Memory B cell (primary cell): ENCODE measurements at regions not wholly inside any gene's neighbourhood (a gene's known extent, or its start where the extent isn't known, plus 50 kb on each side); places are given as distances from the start of the nearest gene placed in this dataset.
"Not testable (repeated sequence)": the region's sequence is repeated elsewhere in the genome, so short reads cannot be mapped to it uniquely, and the experiment has no call there.

Experiments
- ATAC-seq: fragments of 150-1000 bp; cut with Tn5 transposase; 2 replicates; pipeline ENCODE4 v1.10.0; 2021; ENCODE audit warnings: low read depth, mild to moderate bottlenecking, moderate library complexity
- DNase-seq, 2 donors: peaks; one replicate each; pipeline ENCODE4 v3.0.0; 2022; ENCODE audit warnings: low spot score in 2 of 2
- H3K27ac Mint-ChIP-seq: one replicate; pipeline ENCODE4 v1.8.0; 2022; ENCODE audit warnings: mild to moderate bottlenecking, moderate library complexity, mixed read lengths
- H3K27me3 Mint-ChIP-seq: one replicate; pipeline ENCODE4 v1.8.0; 2022; ENCODE audit warnings: mixed read lengths
- H3K36me3 Mint-ChIP-seq: one replicate; pipeline ENCODE4 v1.8.0; 2022; ENCODE audit warnings: mild to moderate bottlenecking, mixed read lengths
- H3K4me1 Mint-ChIP-seq: one replicate; pipeline ENCODE4 v1.8.0; 2022; ENCODE audit warnings: mixed read lengths
- H3K4me3 Mint-ChIP-seq: one replicate; pipeline ENCODE4 v1.8.0; 2022; ENCODE audit warnings: mild to moderate bottlenecking, moderate library complexity, mixed read lengths
- H3K9me3 Mint-ChIP-seq: one replicate; pipeline ENCODE4 v1.8.0; 2022; ENCODE audit warnings: mixed read lengths

- Mint-ChIP-seq H3K4me3 (no peak overlapping the region), H3K27ac (no peak overlapping the region), H3K27me3 (peaks cover 5% of the 10 kb centered on the region), H3K4me1 (no peaks in the 10 kb centered on the region), H3K9me3 (no peaks in the 10 kb centered on the region), H3K36me3 (no peaks in the 10 kb centered on the region)
- ATAC-seq (no peak), DNase-seq (no peak)
Measured at GRCh38 chr6:79821859-79822258, 125.5 kb downstream of the ELOVL4 start.

DNA sequence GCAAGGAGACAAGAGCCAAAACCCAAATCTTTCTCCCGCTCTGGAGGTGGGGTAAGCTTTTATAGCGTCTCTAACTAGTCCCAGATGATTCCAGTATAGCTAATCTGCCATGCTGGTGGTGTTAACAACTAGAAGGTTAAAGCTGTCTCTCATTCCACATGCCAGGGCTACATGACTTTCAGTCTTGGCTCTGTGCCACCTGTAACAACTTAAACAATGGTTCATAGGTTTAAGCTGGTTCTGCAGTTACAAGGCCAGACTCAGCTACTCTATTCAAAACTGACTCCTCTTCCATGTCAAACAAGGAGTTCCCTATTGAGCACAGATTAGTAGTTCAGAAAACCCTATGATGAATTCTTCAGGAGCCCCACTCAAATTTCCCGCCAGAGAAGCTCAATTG lies 128.9 kb downstream of the ELOVL4 start:
- no peaks in the 10 kb centered on the region for H3K4me1 Mint-ChIP-seq
- peaks cover 5% of the 10 kb centered on the region for H3K27me3 Mint-ChIP-seq
- ATAC-seq (no peak), DNase-seq (no peak)
- H3K9me3 Mint-ChIP-seq: no peaks in the 10 kb centered on the region
- no peak overlapping the region for H3K27ac Mint-ChIP-seq
- no peaks in the 10 kb centered on the region for H3K36me3 Mint-ChIP-seq
- H3K4me3 Mint-ChIP-seq: no peak overlapping the region

DNA sequence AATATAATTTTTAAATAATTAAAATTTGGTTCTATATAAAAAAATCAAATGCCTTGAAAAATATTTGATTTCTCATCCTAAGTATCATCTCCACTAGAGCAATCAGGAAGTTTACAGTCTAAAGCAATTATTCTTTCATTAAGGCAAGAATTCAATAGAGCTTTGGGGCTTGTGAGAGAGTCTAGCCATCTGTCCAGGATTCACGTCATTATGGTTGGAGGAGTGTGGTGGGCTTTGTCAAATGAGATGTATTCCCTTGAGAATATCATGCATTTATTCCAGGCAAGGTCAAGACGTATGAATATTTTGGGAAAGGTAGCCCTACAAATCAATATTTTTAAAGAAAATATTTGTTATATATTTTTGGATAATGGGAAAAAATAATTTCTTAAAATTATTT lies 132.4 kb downstream of the ELOVL4 start:
- no peaks in the 10 kb centered on the region for H3K9me3 Mint-ChIP-seq
- DNase-seq: no peak
- no peak for ATAC-seq
- H3K4me3 Mint-ChIP-seq: no peak overlapping the region
- H3K4me1 Mint-ChIP-seq: no peaks in the 10 kb centered on the region
- no peak overlapping the region for H3K27ac Mint-ChIP-seq
- no peaks in the 10 kb centered on the region for H3K36me3 Mint-ChIP-seq
- H3K27me3 Mint-ChIP-seq: peaks cover 5% of the 10 kb centered on the region

DNA sequence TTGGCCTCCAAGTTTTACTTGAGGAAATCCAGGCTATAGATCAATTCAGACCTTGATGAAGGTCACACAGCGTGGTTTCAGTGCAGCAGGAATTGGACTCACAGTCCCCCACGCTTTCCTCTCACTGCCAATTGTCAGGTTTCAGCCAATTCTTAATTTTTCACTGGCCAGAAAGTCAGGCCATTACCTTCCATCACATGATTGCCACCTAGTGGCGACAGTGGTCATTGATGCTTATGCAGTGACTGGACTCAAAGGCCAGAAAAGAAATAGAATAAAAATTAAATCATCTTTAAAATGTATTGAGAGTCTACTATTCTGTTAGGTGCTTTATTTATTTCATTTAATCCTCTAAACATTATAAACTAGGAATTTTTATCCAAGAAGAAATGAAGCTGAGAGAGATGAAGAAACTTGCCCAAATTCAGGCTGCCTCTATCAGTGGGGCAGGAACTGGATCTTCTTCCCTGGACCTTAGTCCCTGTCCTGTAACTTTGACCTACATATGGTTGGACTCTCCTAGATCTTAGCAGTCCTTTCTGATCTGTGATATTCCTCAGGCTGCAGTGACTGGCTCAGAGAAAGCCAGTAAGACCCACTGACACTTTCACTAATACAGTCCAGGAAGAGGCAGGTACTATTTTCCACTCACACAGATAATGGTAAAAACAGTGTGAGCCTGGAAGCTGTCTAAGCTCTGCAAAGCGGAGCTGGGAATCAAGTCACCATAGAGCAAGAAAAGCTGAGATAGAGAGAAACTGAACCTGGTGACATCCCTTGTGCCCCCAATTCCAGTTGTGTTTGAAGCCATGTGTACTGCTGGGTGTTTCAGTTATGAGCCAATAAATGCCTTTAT lies 133.3 kb downstream of the ELOVL4 start:
- Mint-ChIP-seq H3K4me3 (no peak overlapping the region), H3K36me3 (no peaks in the 10 kb centered on the region), H3K27me3 (peaks cover 5% of the 10 kb centered on the region), H3K9me3 (no peaks in the 10 kb centered on the region), H3K27ac (no peak overlapping the region), H3K4me1 (no peaks in the 10 kb centered on the region)
- DNase-seq (peak; percentile 42 to 49), ATAC-seq (peak; percentile 57)

DNA sequence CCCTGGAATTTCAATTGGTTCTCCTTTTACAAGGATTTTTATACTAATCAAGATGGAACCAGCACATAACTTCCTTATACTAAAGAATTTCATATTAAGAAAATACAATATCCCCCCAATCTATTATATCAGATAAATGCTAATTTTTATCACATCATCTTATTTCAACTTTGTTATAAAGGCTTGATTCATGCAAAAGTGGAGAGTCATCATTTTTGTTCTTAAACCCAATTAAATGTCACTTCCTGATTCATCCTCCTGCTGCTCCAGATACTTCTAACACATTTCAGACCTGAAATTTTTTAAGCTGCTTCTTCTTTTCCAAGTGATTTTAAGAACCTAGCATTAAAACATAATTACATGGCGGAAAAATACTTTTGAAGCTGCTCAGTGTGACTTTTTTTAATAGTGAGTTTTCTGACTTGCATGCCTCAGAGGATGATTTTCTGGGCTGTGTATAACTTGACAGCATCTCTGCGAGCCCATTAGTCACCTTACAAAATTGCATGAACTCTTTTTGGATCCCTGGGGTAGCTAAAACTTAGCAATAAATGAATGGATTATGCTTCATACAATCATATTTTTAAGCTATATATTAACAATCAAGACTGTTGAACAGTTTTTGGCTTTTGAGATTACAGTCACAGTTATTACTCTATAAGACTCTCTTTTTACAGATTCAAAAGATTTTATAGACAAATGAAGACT lies 134.1 kb downstream of the ELOVL4 start:
- H3K27me3 Mint-ChIP-seq: peaks cover 9% of the 10 kb centered on the region
- H3K36me3 Mint-ChIP-seq: no peaks in the 10 kb centered on the region
- ATAC-seq (no peak), DNase-seq (no peak)
- no peaks in the 10 kb centered on the region for H3K9me3 Mint-ChIP-seq
- no peak overlapping the region for H3K4me3 Mint-ChIP-seq
- no peak overlapping the region for H3K27ac Mint-ChIP-seq
- H3K4me1 Mint-ChIP-seq: no peaks in the 10 kb centered on the region

GRCh38 chr6:79812195-79812594 lies 135.2 kb downstream of the ELOVL4 start:
- ATAC-seq: no peak
- no peaks in the 10 kb centered on the region for H3K9me3 Mint-ChIP-seq
- H3K27me3 Mint-ChIP-seq: peaks cover 6% of the 10 kb centered on the region
- no peak overlapping the region for H3K4me3 Mint-ChIP-seq
- DNase-seq: no peak
- no peak overlapping the region for H3K27ac Mint-ChIP-seq
- no peaks in the 10 kb centered on the region for H3K4me1 Mint-ChIP-seq
- H3K36me3 Mint-ChIP-seq: no peaks in the 10 kb centered on the region

GRCh38 chr6:79810871-79811270 lies 136.5 kb downstream of the ELOVL4 start:
- ATAC-seq (no peak), DNase-seq (no peak)
- H3K36me3 Mint-ChIP-seq: no peaks in the 10 kb centered on the region
- H3K27ac Mint-ChIP-seq: no peak overlapping the region
- no peaks in the 10 kb centered on the region for H3K4me1 Mint-ChIP-seq
- no peak overlapping the region for H3K4me3 Mint-ChIP-seq
- H3K27me3 Mint-ChIP-seq: peaks cover 6% of the 10 kb centered on the region
- H3K9me3 Mint-ChIP-seq: no peaks in the 10 kb centered on the region

- Mint-ChIP-seq H3K36me3 (no peaks in the 10 kb centered on the region), H3K9me3 (no peaks in the 10 kb centered on the region), H3K27me3 (peaks cover 8% of the 10 kb centered on the region), H3K27ac (no peak overlapping the region), H3K4me1 (no peaks in the 10 kb centered on the region), H3K4me3 (no peak overlapping the region)
- ATAC-seq: no peak
- DNase-seq: no peak
Measured at GRCh38 chr6:79810185-79810705, 137.1 kb downstream of the ELOVL4 start.

GRCh38 chr6:79808921-79809320 lies 138.4 kb downstream of the ELOVL4 start:
- H3K27ac Mint-ChIP-seq: no peak overlapping the region
- H3K9me3 Mint-ChIP-seq: no peaks in the 10 kb centered on the region
- H3K4me3 Mint-ChIP-seq: no peak overlapping the region
- ATAC-seq (no peak), DNase-seq (no peak)
- no peaks in the 10 kb centered on the region for H3K4me1 Mint-ChIP-seq
- peaks cover 9% of the 10 kb centered on the region for H3K27me3 Mint-ChIP-seq
- no peaks in the 10 kb centered on the region for H3K36me3 Mint-ChIP-seq

DNA sequence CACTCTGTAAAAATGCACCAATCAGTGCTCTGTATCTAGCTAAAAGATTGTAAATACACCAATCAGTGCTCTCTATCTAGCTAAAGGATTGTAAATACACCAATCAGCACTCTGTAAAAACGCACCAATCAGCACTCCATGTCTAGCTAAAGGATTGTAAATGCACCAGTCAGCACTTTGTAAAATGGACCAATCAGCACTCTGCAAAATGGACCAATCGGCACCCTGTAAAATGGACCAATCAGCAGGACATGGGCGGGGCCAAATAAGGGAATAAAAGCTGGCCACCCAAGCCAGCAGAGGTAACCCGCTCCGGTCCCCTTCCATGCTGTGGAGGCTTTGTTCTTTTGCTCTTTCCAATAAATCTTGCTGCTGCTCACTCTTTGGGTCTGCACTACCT lies 140.7 kb downstream of the ELOVL4 start:
- ATAC-seq, H3K27ac Mint-ChIP-seq, H3K4me3 Mint-ChIP-seq, DNase-seq, H3K9me3 Mint-ChIP-seq, H3K36me3 Mint-ChIP-seq, H3K4me1 Mint-ChIP-seq: not testable (repeated sequence)
- H3K27me3 Mint-ChIP-seq: peaks cover 12% of the 10 kb centered on the region

DNA sequence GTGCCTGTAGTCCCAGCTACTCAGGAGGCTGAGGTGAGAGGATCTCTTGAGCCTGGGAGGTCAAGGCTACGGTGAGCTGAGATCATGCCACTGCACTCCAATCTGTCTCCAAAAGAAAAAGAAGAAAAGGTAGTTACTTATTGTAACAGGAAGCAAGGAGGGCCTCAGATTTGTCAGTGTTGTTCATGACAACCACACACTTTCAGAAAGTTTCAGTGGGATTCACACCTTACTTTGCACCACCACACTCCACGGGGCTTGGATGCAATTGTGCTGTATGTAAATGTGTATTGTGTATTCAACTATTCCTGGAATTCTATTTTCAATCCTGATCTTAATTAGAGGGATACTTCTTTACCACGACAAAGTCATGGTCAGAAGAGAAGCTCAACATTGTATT lies 142.6 kb downstream of the ELOVL4 start:
- Mint-ChIP-seq H3K36me3 (no peaks in the 10 kb centered on the region), H3K9me3 (no peaks in the 10 kb centered on the region), H3K4me1 (no peaks in the 10 kb centered on the region), H3K4me3 (no peak overlapping the region), H3K27me3 (peaks cover 10% of the 10 kb centered on the region), H3K27ac (no peak overlapping the region)
- no peak for ATAC-seq
- no peak for DNase-seq

DNA sequence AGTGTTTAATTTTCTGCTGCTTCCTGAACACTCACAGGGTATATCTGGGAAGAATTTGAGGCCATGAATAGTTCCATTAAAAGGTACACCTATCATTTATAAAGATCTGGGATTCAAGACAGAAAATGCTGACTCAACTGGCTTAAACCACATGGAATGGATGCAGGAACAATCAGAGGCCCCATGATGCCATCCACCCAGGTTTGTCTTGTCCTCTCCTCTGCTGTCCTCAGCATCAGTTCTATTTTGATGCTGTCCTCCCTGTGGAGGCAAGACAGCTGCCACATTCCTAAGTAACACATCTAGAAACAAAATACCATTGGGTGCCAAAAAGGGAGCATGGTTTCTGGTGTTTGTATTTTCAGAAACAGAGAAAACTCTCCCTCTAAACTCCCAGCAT lies 143.4 kb downstream of the ELOVL4 start:
- H3K9me3 Mint-ChIP-seq: no peaks in the 10 kb centered on the region
- H3K27ac Mint-ChIP-seq: no peak overlapping the region
- H3K4me3 Mint-ChIP-seq: no peak overlapping the region
- H3K4me1 Mint-ChIP-seq: no peaks in the 10 kb centered on the region
- peaks cover 12% of the 10 kb centered on the region for H3K27me3 Mint-ChIP-seq
- DNase-seq (no peak), ATAC-seq (no peak)
- H3K36me3 Mint-ChIP-seq: no peaks in the 10 kb centered on the region

GRCh38 chr6:79802657-79803300 lies 144.6 kb downstream of the ELOVL4 start:
- no peaks in the 10 kb centered on the region for H3K36me3 Mint-ChIP-seq
- ATAC-seq (no peak), DNase-seq (no peak)
- no peaks in the 10 kb centered on the region for H3K9me3 Mint-ChIP-seq
- H3K4me1 Mint-ChIP-seq: no peaks in the 10 kb centered on the region
- peaks cover 10% of the 10 kb centered on the region for H3K27me3 Mint-ChIP-seq
- H3K4me3 Mint-ChIP-seq: no peak overlapping the region
- H3K27ac Mint-ChIP-seq: no peak overlapping the region

GRCh38 chr6:79801362-79801761 lies 146.0 kb downstream of the ELOVL4 start:
- DNase-seq (no peak), ATAC-seq (no peak)

More at GRCh38 chr6:79801362-79801761, 146.0 kb downstream of the ELOVL4 start:
- H3K27ac Mint-ChIP-seq: no peak overlapping the region
- H3K36me3 Mint-ChIP-seq: no peaks in the 10 kb centered on the region
- H3K4me1 Mint-ChIP-seq: no peaks in the 10 kb centered on the region
- H3K4me3 Mint-ChIP-seq: no peak overlapping the region
- H3K9me3 Mint-ChIP-seq: no peaks in the 10 kb centered on the region
- peaks cover 10% of the 10 kb centered on the region for H3K27me3 Mint-ChIP-seq
